Gastroesophageal sphincter (tissue), 4 donors: ENCODE measurements at regions not wholly inside any gene's neighbourhood (a gene's known extent, or its start where the extent isn't known, plus 50 kb on each side); places are given as distances from the start of the nearest gene placed in this dataset.

Experiments used
- ATAC-seq: fragments of 150-250 bp; one replicate; pipeline ENCODE4 v1.9.1; 2016; ENCODE audit warnings: mild to moderate bottlenecking, moderate library complexity
- H3K27ac ChIP-seq, 4 donors: fragments of 200-600 bp; sonication (generic) in 3 of 4; 1 replicate in 3 of 4; 2 replicates in 1 of 4; pipeline ENCODE4 v1.5.1; 2016 to 2019
- H3K27me3 ChIP-seq: fragments of 200-600 bp; sonication (generic); one replicate; pipeline ENCODE4 v1.5.1; 2019
- H3K36me3 ChIP-seq, 2 donors: fragments of 200-600 bp; sonication (generic); one replicate each; pipeline ENCODE4 v1.5.1; 2019; ENCODE audit warnings: control low read depth in 1 of 2
- H3K4me1 ChIP-seq, 3 donors: fragments of 200-600 bp; sonication (generic); 1 replicate in 2 of 3; 2 replicates in 1 of 3; pipeline ENCODE4 v1.5.1; 2016 to 2019; ENCODE audit warnings: control low read depth in 2 of 3
- H3K4me3 ChIP-seq, 2 donors: fragments of 200-600 bp; sonication (generic); one replicate each; pipeline ENCODE4 v1.5.1; 2019; ENCODE audit warnings: mild to moderate bottlenecking in 1 of 2, moderate library complexity in 1 of 2
- H3K9me3 ChIP-seq, 3 donors: fragments of 200-600 bp; sonication (generic); one replicate each; pipeline ENCODE4 v1.5.1; 2017 to 2019; ENCODE audit warnings: control low read depth in 2 of 3
- EP300 ChIP-seq: sonication (generic); formaldehyde crosslinking; IDR thresholded peaks from one replicate; pipeline ENCODE4 v1.6.1; 2017; ENCODE audit warnings: antibody characterized with exemption, mild to moderate bottlenecking
- POLR2A ChIP-seq, 2 donors: fragments of 450-650 bp; IDR thresholded peaks; one replicate each; pipeline ENCODE4 v1.6.1; 2017; ENCODE audit warnings: antibody characterized with exemption in 2 of 2, mild to moderate bottlenecking in 2 of 2, moderate library complexity in 1 of 2
- POLR2AphosphoS5 ChIP-seq: sonication (generic); formaldehyde crosslinking; IDR thresholded peaks from one replicate; pipeline ENCODE4 v1.6.1; 2017; ENCODE audit warnings: antibody characterized with exemption
- WGBS, 2 donors: methylation state at CpG; one replicate each; pipeline ENCODE4 v1.1.5; 2018; ENCODE audit warnings: low coverage in 1 of 2; 5-methylcytosine and 5-hydroxymethylcytosine counted together
- TF ChIP-seq, protein P1 (sequence below), 4 experiments: fragments of 200-600 bp in 2 of 4; fragments of 450-650 bp in 2 of 4; sonication (generic) in 1 of 4; IDR thresholded peaks; one replicate each; pipeline ENCODE4 v1.5.1; 2017 to 2019; ENCODE audit warnings: antibody characterized with exemption in 4 of 4, mild to moderate bottlenecking in 2 of 4, moderate library complexity in 2 of 4

DNA sequence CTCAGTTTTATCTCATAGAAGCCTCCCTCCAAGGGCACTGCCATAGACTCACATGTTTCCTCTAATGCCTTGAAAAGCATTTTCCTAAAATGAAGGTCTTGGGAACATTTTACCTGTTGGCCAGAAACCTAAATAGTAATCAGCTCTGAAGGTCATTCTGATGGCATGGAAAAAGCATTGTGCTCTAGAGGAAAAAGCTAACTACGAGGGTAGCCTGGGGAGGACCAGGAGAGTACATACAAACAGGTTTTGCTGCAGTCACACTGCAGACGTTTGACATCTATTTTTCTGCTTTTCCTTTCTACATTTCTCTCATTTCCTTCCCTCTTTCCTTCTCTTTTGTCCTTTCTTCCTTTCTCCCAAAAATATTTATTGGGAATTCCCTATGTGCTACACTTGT, 103.3 kb upstream of the SORBS2 start:
- H3K36me3 ChIP-seq, result no peaks in the 10 kb centered on the region
- no peak for TF ChIP-seq POLR2A (IDR thresholded peaks at IDR 0.05)
- no peaks in the 10 kb centered on the region for H3K27me3 ChIP-seq
- no peak for ATAC-seq
- WGBS, 2 donors, result 44 to 52% methylated on average over 2 of the region's 2 CpGs
- H3K27ac ChIP-seq, result no peak overlapping the region
- peaks cover 0 to 7% (median 0%) of the 10 kb centered on the region in 3 donors for H3K4me1 ChIP-seq
- H3K9me3 ChIP-seq, result no peaks in the 10 kb centered on the region
- H3K4me3 ChIP-seq, result no peak overlapping the region

DNA sequence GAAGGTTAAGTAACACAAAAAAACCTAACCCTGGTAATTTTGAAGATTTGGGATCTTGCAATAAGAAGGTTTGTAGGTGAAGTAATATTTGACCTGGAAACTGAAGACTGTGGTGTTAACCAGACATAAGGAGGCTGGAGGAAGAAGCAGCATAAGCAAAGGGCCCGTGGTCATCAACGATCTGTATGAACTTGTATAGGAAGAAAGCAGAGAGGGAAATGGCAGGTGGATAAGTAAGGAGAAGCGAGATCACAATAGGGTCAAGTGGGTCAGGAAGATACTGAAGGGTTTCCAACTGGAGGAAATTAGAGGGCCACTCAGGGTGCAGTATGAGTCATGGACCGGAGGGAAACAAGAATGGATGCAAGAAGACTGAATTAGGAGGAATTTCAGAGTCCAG, 103.8 kb upstream of the SORBS2 start:
- H3K27ac ChIP-seq, result no peak overlapping the region
- 86 to 100% methylated on average over 4 of the region's 4 CpGs for WGBS, 2 donors
- H3K36me3 ChIP-seq, result no peaks in the 10 kb centered on the region
- H3K9me3 ChIP-seq, result no peaks in the 10 kb centered on the region
- TF ChIP-seq, protein P1, sequence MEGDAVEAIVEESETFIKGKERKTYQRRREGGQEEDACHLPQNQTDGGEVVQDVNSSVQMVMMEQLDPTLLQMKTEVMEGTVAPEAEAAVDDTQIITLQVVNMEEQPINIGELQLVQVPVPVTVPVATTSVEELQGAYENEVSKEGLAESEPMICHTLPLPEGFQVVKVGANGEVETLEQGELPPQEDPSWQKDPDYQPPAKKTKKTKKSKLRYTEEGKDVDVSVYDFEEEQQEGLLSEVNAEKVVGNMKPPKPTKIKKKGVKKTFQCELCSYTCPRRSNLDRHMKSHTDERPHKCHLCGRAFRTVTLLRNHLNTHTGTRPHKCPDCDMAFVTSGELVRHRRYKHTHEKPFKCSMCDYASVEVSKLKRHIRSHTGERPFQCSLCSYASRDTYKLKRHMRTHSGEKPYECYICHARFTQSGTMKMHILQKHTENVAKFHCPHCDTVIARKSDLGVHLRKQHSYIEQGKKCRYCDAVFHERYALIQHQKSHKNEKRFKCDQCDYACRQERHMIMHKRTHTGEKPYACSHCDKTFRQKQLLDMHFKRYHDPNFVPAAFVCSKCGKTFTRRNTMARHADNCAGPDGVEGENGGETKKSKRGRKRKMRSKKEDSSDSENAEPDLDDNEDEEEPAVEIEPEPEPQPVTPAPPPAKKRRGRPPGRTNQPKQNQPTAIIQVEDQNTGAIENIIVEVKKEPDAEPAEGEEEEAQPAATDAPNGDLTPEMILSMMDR (IDR thresholded peaks at IDR 0.05), result no peak
- no peak for TF ChIP-seq EP300
- TF ChIP-seq POLR2A (IDR thresholded peaks at IDR 0.05), result no peak
- TF ChIP-seq POLR2AphosphoS5, result no peak
- no peaks in the 10 kb centered on the region for H3K27me3 ChIP-seq
- no peak overlapping the region for H3K4me3 ChIP-seq
- H3K4me1 ChIP-seq, result peaks cover 0 to 7% (median 0%) of the 10 kb centered on the region in 3 donors
- no peak for ATAC-seq

DNA sequence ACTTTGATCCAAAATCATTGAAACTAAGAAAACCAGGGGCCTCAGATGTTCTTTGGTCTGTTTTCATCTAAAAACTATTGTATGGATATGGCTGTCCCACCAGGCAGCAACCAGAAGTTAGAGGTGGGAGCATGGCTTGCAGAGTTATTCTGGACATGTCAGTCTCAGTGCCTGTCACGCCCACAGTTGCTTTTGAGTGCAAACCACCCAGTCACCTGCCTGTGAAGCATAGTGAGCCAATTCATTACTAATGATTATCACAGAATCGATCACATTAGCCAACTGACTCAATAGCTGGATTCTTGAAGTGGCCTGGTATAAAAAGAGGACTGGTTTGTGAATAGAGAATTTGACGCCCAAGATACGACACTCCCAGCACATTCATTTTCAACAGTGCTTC, 104.2 kb upstream of the SORBS2 start:
- 86 to 95% methylated on average over 4 of the region's 4 CpGs for WGBS, 2 donors
- Histone ChIP-seq H3K27me3 (no peaks in the 10 kb centered on the region), H3K4me3 (no peak overlapping the region), H3K4me1 (peaks cover 0 to 7% (median 0%) of the 10 kb centered on the region in 3 donors), H3K27ac (no peak overlapping the region), H3K9me3 (no peaks in the 10 kb centered on the region), H3K36me3 (no peaks in the 10 kb centered on the region)
- no peak for ATAC-seq
- no peak for TF ChIP-seq POLR2A (IDR thresholded peaks at IDR 0.05)
- TF ChIP-seq, protein P1 (IDR thresholded peaks at IDR 0.05), result no peak

DNA sequence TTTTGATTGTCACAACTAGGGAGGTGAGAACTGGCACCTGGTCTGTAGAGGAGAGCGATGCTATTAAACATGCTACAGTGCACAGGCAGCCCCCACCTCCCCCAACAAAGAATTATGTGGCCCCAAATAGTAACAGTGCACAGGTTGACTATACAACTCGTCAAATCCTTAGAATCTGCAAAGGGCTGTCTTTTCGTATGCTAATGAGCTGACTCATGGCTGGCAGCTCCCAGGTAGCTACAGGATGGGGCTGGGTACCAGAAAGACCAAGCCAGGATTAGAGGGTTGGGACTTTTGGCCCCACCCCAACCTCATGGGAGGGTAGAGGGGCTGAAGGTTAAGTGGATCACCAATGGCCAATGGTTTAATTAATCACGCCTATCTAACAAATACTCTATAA, 104.7 kb upstream of the SORBS2 start:
- no peaks in the 10 kb centered on the region for H3K27me3 ChIP-seq
- H3K9me3 ChIP-seq, result no peaks in the 10 kb centered on the region
- no peak overlapping the region for H3K27ac ChIP-seq
- H3K36me3 ChIP-seq, result no peaks in the 10 kb centered on the region
- TF ChIP-seq EP300 (no peak), POLR2AphosphoS5 (no peak), POLR2A (IDR thresholded peaks at IDR 0.05) (no peak)
- TF ChIP-seq, protein P1 (IDR thresholded peaks at IDR 0.05), result no peak
- H3K4me1 ChIP-seq, result peaks cover 0 to 9% (median 0%) of the 10 kb centered on the region in 3 donors
- ATAC-seq, result no peak
- H3K4me3 ChIP-seq, result no peak overlapping the region
- WGBS, 2 donors, result 65 to 90% methylated on average over 2 to 3 of the region's 4 CpGs

DNA sequence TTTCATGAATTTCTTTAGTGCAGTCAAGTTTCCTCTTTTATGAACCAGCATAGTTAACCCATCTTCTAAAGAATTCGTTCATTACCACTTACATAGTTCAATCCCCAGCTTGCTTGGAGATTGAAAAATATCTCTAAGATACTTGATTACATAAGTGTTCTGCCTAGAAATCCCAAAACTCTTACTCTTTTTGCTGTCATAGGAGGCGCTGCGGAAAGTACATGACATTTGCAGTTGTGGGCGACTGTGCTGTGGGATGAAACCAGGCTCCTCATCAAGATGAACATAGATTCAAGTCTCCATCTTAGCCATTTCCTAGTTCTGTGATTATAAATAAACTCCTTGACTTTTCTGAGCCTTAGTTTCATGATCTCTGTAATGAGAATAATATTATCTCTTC, 107.1 kb upstream of the SORBS2 start:
- Histone ChIP-seq H3K27me3 (no peaks in the 10 kb centered on the region), H3K36me3 (no peaks in the 10 kb centered on the region), H3K4me1 (peaks cover 0 to 5% (median 0%) of the 10 kb centered on the region in 3 donors), H3K4me3 (no peak overlapping the region), H3K9me3 (no peaks in the 10 kb centered on the region), H3K27ac (no peak overlapping the region)
- ATAC-seq, result no peak
- TF ChIP-seq EP300 (no peak), POLR2A (IDR thresholded peaks at IDR 0.05) (no peak), POLR2AphosphoS5 (no peak)
- TF ChIP-seq, protein P1 (IDR thresholded peaks at IDR 0.05), result no peak
- 98 to 100% methylated on average over 1 to 4 of the region's 4 CpGs for WGBS, 2 donors
